Aorta (tissue), 5 donors: ENCODE measurements at regions not wholly inside any gene's neighbourhood (a gene's known extent, or its start where the extent isn't known, plus 50 kb on each side); places are given as distances from the start of the nearest gene placed in this dataset.
"Not testable (repeated sequence)": the region's sequence is repeated elsewhere in the genome, so short reads cannot be mapped to it uniquely, and the experiment has no call there.

Experiments used
- ATAC-seq: fragments of 200-7000 bp; cut with Tn5 transposase; one replicate; pipeline ENCODE4 v1.9.1; 2022; ENCODE audit warnings: moderate library complexity; ENCODE audit not compliant: low FRiP score
- DNase-seq, 2 donors: peaks; one replicate each; pipeline ENCODE4 v3.0.0-alpha.2; 2020
- H3K27ac ChIP-seq, 2 donors: one replicate each; pipeline ENCODE4 v1.5.1; 2013; ENCODE audit warnings: low read length in 2 of 2, mild to moderate bottlenecking in 2 of 2, moderate library complexity in 2 of 2, control low read depth in 1 of 2, inconsistent platforms in 1 of 2, low read depth in 1 of 2
- H3K27me3 ChIP-seq, 2 donors: one replicate each; pipeline ENCODE4 v1.6.1; 2013; ENCODE audit warnings: control low read depth in 1 of 2, low read length in 1 of 2, mild to moderate bottlenecking in 1 of 2, moderate library complexity in 1 of 2; ENCODE audit not compliant: insufficient read depth in 2 of 2, control insufficient read depth in 1 of 2
- H3K36me3 ChIP-seq, 2 donors: one replicate each; pipeline ENCODE4 v1.6.1; 2013; ENCODE audit warnings: control low read depth in 1 of 2, low read length in 1 of 2, mild to moderate bottlenecking in 1 of 2; ENCODE audit not compliant: insufficient read depth in 2 of 2, control insufficient read depth in 1 of 2
- H3K4me1 ChIP-seq, 2 donors: one replicate each; pipeline ENCODE4 v1.6.1; 2013; ENCODE audit warnings: low read length in 2 of 2, control low read depth in 1 of 2, mild to moderate bottlenecking in 1 of 2, moderate library complexity in 1 of 2; ENCODE audit not compliant: insufficient read depth in 2 of 2, control insufficient read depth in 1 of 2
- H3K4me3 ChIP-seq, 2 donors: one replicate each; pipeline ENCODE4 v1.5.1; 2013; ENCODE audit warnings: low read length in 2 of 2, control low read depth in 1 of 2, mild to moderate bottlenecking in 1 of 2
- H3K9me3 ChIP-seq: one replicate; pipeline ENCODE4 v1.6.1; 2013; ENCODE audit warnings: mild to moderate bottlenecking, low read length; ENCODE audit not compliant: control insufficient read depth
- WGBS, 2 donors: extraction: QIAGEN DNeasy Blood & Tissue Kit; methylation state at CpG; one replicate each; pipeline ENCODE4 v1.1.7; 2013; 5-methylcytosine and 5-hydroxymethylcytosine counted together
- intact Hi-C, 2 donors: fragments of 100-400 bp; cut with DNase I; formaldehyde crosslinking; loops; one replicate each; pipeline versions ENCODE4 v1.14.2 to v1.15.0; 2022
- donor health status: healthy with polysubstance abuse.
- donor health status: Bipolar disorder and iron deficiency.
- donor health status: DM: no; HTN: no; CAD: no.
- donor health status: DM: no; HTN: no; CAD: no.
- donor health status: DM: yes; HTN: yes; CAD: no.

GRCh38 chr15:38130740-38131498 is 121.7 kb upstream of the SPRED1 start:
- no peaks in the 10 kb centered on the region for H3K4me1 ChIP-seq
- no peaks in the 10 kb centered on the region for H3K36me3 ChIP-seq
- no peaks in the 10 kb centered on the region for H3K9me3 ChIP-seq
- H3K27ac ChIP-seq, result no peak overlapping the region
- no peak overlapping the region for H3K4me3 ChIP-seq
- 60% methylated on average over 10 of the region's 10 CpGs for WGBS, 2 donors
- DNase-seq (peak; percentile 88 to 92), ATAC-seq (peak; percentile 81)
- H3K27me3 ChIP-seq, result no peaks in the 10 kb centered on the region
- intact Hi-C loops, result loop anchor here in 1 of 2 donors (5.0 kb wide), 1 partner anchor 121 kb away; the partner anchor contains the start of gene SPRED1

- no peaks in the 10 kb centered on the region for H3K27me3 ChIP-seq
- H3K4me3 ChIP-seq, result no peak overlapping the region
- WGBS, 2 donors, result 39 to 43% methylated on average over 3 of the region's 3 CpGs
- H3K36me3 ChIP-seq, result no peaks in the 10 kb centered on the region
- no peaks in the 10 kb centered on the region for H3K4me1 ChIP-seq
- H3K27ac ChIP-seq, result no peak overlapping the region
- intact Hi-C loops, result loop anchor here in 1 of 2 donors (5.0 kb wide), 1 partner anchor 118 kb away; the partner anchor contains the start of gene SPRED1
- ATAC-seq (no peak), DNase-seq (peak in 1 of 2 donors; percentile 66)
- H3K9me3 ChIP-seq, result no peaks in the 10 kb centered on the region
Measured at GRCh38 chr15:38134252-38134651, 118.4 kb upstream of the SPRED1 start.

GRCh38 chr15:38142195-38142594 is 110.4 kb upstream of the SPRED1 start:
- H3K36me3 ChIP-seq, H3K27ac ChIP-seq, ATAC-seq, H3K27me3 ChIP-seq, DNase-seq, intact Hi-C loops, H3K4me3 ChIP-seq, H3K9me3 ChIP-seq, H3K4me1 ChIP-seq: not testable (repeated sequence)
- 85 to 89% methylated on average over 10 to 11 of the region's 11 CpGs for WGBS, 2 donors

- WGBS, 2 donors, result 63 to 68% methylated on average over 1 of the region's 1 CpG
- ATAC-seq, result no peak
- Histone ChIP-seq H3K4me1 (no peaks in the 10 kb centered on the region), H3K4me3 (no peak overlapping the region), H3K27me3 (no peaks in the 10 kb centered on the region), H3K27ac (no peak overlapping the region), H3K36me3 (no peaks in the 10 kb centered on the region), H3K9me3 (no peaks in the 10 kb centered on the region)
- DNase-seq, result no peak
- intact Hi-C loops, result no loop called here
Measured at GRCh38 chr15:38144921-38145320, 107.7 kb upstream of the SPRED1 start.

GRCh38 chr15:38145651-38146111 is 107.0 kb upstream of the SPRED1 start:
- Histone ChIP-seq H3K9me3 (peaks cover 2% of the 10 kb centered on the region), H3K4me3 (no peak overlapping the region), H3K36me3 (no peaks in the 10 kb centered on the region), H3K27ac (no peak overlapping the region), H3K4me1 (no peaks in the 10 kb centered on the region), H3K27me3 (no peaks in the 10 kb centered on the region)
- ATAC-seq, result no peak
- WGBS, 2 donors, result 48 to 61% methylated on average over 5 of the region's 5 CpGs
- no peak for DNase-seq
- intact Hi-C loops, result no loop called here

GRCh38 chr15:38147246-38147645 is 105.4 kb upstream of the SPRED1 start:
- Histone ChIP-seq H3K36me3 (no peaks in the 10 kb centered on the region), H3K4me1 (no peaks in the 10 kb centered on the region), H3K27me3 (no peaks in the 10 kb centered on the region), H3K9me3 (peaks cover 2% of the 10 kb centered on the region), H3K4me3 (no peak overlapping the region), H3K27ac (no peak overlapping the region)
- ATAC-seq (no peak), DNase-seq (no peak)
- intact Hi-C loops, result no loop called here
- WGBS, 2 donors, result 61 to 72% methylated on average over 2 of the region's 2 CpGs

GRCh38 chr15:38148471-38148870 is 104.2 kb upstream of the SPRED1 start:
- no peak for ATAC-seq
- DNase-seq, result no peak
- 39 to 65% methylated on average over 2 of the region's 2 CpGs for WGBS, 2 donors
- H3K27me3 ChIP-seq, result no peaks in the 10 kb centered on the region
- peaks cover 2% of the 10 kb centered on the region for H3K9me3 ChIP-seq
- intact Hi-C loops, result no loop called here
- no peak overlapping the region for H3K27ac ChIP-seq
- H3K4me3 ChIP-seq, result no peak overlapping the region
- H3K4me1 ChIP-seq, result no peaks in the 10 kb centered on the region
- no peaks in the 10 kb centered on the region for H3K36me3 ChIP-seq

GRCh38 chr15:38149315-38149714 is 103.3 kb upstream of the SPRED1 start:
- intact Hi-C loops, result no loop called here
- ATAC-seq, result no peak
- Histone ChIP-seq H3K27ac (no peak overlapping the region), H3K4me1 (no peaks in the 10 kb centered on the region), H3K27me3 (no peaks in the 10 kb centered on the region), H3K9me3 (peaks cover 2% of the 10 kb centered on the region), H3K4me3 (no peak overlapping the region), H3K36me3 (no peaks in the 10 kb centered on the region)
- 66 to 75% methylated on average over 4 of the region's 4 CpGs for WGBS, 2 donors
- no peak for DNase-seq

GRCh38 chr15:38150148-38150547 is 102.5 kb upstream of the SPRED1 start:
- Histone ChIP-seq H3K27ac (no peak overlapping the region), H3K27me3 (no peaks in the 10 kb centered on the region), H3K36me3 (no peaks in the 10 kb centered on the region), H3K4me3 (no peak overlapping the region), H3K9me3 (peaks cover 2% of the 10 kb centered on the region), H3K4me1 (no peaks in the 10 kb centered on the region)
- WGBS, 2 donors, result 62 to 80% methylated on average over 1 of the region's 1 CpG
- intact Hi-C loops, result no loop called here
- no peak for ATAC-seq
- DNase-seq, result no peak
